Right hindlimb (tissue), 1 donor: ENCODE measurements at regions not wholly inside any gene's neighbourhood (a gene's known extent, or its start where the extent isn't known, plus 50 kb on each side); places are given as distances from the start of the nearest gene placed in this dataset.
A peak's percentile ranks its signal among the peaks of the same experiment; 100 is the strongest.

Experiments
- DNase-seq: peaks from one replicate; pipeline ENCODE4 v3.0.0-alpha.2; 2018

GRCh38 chr3:139778682-139779233, 101.0 kb upstream of the NMNAT3 start:
- no peak for DNase-seq

GRCh38 chr3:139774560-139775302, 97.0 kb upstream of the NMNAT3 start:
- peak; percentile 66 for DNase-seq

DNA sequence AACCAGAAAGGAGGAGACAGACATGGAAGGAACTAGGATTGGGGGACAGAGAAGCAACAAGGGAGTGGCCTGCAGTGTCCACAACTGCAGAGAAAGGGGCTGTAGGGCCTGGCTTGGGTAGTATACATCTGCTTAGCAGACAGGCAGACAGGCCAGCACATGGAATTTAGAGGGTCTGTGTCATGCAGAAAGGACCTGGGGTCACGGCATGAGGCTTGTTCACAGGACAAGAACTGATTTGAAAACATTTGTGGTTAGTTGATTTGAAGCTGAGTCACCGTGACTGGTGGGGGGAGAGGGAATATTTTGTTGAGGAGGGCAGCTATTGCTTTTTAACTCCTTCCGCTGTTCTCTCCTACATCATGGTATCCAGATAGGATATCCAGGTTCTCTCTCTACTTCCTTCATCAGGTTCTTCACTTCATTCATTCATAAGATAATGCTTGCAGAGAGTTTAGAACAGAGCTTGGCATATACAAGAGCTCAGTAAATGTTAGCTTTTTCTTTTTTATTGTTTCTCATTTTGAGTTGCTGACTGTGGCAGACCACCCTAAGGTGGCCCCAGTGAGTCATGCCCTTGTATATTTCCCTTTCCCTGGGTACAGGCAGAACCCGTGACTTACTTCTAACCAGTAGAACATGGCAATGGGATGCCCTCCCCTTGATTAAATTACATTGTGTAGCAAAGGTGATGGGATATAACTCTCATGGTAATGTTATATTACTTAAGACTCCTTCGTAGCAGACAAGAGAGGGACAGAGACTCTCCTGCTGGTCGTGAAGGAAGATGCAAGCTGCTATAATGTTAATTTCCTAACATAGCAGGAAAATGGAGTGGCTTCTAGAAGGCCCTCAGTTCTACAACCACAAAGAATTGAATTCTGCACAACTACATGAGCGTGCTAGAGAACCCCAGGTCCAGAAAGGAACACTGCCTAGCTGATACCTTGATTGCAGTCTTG, 95.0 kb upstream of the NMNAT3 start:
- DNase-seq = no peak

- DNase-seq = no peak
Observed at GRCh38 chr3:139771331-139771730, 93.6 kb upstream of the NMNAT3 start.

GRCh38 chr3:139770577-139770976, 92.8 kb upstream of the NMNAT3 start:
- DNase-seq = no peak

DNA sequence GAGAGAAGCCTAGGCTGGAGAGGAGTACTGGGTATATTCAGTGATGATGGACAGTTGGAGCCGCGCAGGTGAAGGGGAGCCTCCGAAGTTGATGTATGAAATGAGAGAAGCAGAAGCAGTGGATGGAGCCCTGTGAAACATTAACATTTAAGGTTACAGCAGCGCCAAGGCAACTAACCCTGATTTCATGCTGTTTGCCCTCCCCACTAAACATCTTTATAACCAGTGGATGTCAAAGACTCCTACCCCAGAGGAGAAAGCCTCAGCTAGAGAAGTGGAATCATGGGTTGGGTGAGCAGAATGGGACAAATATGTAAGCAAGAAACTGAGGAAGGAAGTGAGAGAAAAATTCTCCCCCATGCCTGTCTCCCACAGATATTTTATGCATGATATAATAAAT, 92.0 kb upstream of the NMNAT3 start:
- no peak for DNase-seq

DNA sequence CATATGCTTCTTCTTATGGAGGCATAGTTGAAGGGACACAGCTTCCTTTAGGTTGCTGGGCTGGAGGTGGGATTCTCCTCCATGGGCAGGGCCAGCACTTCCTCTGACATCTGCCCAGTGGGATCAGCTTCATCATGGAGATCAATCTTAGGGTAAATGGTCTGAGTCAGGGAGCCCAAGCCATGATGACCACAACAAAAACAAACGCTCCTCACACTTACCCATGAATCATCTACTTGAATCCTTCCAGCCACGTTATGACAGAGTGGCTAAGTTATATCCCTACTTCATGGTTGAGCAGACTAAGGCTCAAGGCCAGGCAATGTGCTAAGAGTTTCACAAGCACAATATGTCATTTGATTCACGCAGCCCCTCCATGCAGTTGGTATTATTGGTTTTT, 87.2 kb upstream of the NMNAT3 start:
- no peak for DNase-seq

DNA sequence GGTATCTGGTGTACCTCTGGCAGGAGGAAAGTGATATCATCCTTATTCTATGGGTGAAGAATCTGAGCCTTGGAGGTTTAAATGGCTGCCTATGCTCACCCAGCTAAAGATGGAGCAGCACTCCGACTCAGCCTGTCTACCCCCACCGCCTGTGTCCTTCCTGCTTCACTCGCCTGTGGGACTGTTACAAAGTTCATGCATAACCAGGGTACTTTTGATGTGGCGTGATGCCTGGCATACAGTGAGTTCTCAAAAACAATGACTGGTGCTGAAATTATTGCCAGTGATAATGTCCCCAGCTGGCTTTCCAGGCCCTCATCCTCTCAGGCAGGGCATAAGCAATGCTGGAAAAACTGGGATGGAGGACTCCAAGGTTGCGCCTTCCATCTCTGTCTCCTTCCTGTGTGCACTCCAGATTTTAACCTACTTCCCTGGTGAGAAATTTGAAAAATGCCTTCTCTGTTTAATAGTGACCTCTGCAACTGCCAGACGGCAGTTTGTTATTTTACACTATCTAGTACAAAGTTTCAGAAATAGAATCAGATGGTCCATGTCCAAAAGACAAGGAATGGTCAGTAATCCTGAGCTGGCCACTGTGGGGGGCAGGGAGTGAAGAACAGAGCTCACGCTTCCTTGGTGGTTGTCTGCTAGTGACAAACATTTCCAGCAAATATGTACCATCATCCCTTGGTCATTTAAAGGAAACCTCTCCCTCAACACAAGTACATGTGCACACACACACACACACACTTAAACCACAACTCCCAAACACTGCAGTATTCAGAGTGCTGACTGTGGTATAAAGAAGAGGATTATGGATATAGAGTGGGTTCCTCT, 86.5 kb upstream of the NMNAT3 start:
- no peak for DNase-seq

DNA sequence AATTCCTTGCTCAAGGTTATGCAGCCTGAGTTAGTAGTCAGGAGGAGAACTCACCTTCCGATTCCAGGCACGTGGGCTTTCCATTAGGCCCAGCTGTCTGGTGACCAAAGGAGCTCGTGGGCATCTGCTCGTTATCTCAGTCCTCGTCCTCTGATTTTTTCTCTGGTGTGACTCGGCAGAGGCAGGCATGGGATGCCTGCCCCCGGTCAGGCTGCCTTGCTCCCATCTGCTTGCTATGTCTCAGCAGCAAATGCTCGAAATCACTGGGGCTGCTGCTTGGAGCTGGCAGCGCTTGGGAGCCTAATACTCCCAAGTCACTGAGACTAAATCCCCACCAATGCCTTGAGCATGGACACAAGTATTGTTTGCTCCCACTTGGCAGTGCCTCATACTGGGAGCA, 84.5 kb upstream of the NMNAT3 start:
- DNase-seq = no peak

GRCh38 chr3:139759470-139759869, 81.7 kb upstream of the NMNAT3 start:
- no peak for DNase-seq

DNA sequence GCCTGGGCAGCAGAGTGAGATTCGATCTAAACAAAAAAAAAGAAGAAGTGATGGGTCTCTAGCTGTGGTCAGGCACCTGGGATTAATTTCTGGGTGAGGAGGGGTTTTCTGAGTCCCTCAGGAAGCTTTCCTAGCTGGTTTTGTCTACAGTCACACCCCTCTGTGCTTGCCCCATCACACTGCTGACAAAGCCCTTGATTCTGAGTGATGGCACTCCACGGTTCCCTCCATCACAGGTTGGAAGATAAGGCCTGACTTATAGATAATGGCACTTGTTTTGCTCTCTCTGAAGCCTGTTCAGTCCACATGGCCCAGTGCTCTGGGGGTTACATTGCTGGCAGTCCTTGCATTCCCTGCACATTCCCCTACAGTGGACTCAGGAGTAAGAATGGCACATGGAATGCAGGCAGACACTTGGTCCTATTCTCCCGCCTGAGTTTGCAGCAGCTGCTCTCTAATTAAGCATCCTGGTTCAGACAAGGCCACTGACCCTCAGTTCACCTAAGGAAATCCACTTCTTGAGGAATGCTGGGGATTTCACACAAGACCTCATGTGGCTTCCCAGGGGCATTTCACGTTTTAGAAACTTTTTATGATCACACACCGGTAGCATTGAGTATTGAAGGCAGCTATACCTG, 81.0 kb upstream of the NMNAT3 start:
- DNase-seq = peak; percentile 35

DNA sequence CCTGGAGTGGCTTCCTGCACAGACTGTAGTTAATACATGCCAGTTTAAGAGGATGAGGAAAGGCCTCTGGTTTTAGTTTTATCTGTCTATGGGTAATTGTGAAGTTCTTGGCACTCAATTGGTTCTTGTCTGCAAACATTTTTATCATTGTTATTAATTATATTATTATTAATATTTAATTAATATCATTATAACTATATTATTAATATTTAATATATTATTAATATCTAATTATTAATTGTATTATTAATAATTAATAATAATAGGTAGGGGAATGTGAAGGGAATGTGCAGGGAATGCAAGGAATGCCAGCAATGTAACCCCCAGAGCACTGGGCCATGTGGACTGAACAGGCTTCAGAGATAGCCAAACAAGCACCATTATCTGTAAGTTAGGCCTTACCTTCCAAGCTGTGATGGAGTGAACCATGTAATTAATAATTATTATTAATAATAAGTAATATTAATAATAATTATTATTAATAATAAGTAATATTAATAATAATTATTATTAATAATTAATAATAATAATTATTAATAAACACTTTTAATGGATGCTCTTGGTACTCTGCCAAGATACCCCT, 79.8 kb upstream of the NMNAT3 start:
- no peak for DNase-seq

- no peak for DNase-seq
Observed at GRCh38 chr3:139756529-139757103, 78.8 kb upstream of the NMNAT3 start.

DNA sequence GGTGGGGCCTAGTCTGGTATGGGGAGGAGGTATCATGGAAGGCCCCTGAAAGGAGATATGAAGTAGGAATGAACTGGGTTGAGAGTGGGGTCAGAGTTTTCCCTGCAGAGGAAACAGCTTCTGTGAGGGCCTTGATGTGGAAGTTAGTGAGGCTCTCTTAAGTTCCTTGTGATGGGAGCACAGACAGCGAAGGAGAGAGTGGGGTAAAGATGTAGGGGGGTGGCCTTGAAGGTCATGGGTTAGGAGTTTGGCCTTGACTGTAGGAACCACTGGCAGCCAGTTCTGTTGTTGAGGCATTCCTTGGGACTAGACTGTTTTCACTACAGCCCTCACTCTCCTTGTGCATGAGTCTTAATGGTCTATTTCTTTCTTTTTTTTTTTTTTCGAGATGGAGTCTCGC, 77.8 kb upstream of the NMNAT3 start:
- DNase-seq = no peak

GRCh38 chr3:139751789-139752188, 74.0 kb upstream of the NMNAT3 start:
- DNase-seq = no peak

GRCh38 chr3:139746481-139746880, 68.7 kb upstream of the NMNAT3 start:
- no peak for DNase-seq

GRCh38 chr3:139745831-139746230, 68.1 kb upstream of the NMNAT3 start:
- no peak for DNase-seq

DNA sequence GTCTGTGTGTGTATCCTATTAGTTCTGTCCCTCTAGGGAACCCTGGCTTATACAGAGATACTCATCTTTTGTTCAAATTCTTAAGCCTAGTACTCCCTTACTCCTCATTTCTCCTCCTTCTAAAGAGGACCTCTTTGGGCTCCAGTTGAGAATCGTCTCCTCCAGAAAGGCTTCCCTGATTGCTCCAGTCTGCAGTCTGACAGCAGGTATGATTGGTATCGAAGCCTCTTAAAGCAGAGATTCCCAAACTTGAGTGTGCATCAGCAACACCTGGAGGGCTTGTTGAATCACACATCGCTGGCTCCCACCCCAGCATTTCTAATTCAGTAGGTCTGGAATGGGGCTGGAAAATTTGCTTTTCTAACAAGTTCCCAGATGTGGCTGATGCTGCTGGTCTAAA, 60.9 kb upstream of the NMNAT3 start:
- no peak for DNase-seq

DNA sequence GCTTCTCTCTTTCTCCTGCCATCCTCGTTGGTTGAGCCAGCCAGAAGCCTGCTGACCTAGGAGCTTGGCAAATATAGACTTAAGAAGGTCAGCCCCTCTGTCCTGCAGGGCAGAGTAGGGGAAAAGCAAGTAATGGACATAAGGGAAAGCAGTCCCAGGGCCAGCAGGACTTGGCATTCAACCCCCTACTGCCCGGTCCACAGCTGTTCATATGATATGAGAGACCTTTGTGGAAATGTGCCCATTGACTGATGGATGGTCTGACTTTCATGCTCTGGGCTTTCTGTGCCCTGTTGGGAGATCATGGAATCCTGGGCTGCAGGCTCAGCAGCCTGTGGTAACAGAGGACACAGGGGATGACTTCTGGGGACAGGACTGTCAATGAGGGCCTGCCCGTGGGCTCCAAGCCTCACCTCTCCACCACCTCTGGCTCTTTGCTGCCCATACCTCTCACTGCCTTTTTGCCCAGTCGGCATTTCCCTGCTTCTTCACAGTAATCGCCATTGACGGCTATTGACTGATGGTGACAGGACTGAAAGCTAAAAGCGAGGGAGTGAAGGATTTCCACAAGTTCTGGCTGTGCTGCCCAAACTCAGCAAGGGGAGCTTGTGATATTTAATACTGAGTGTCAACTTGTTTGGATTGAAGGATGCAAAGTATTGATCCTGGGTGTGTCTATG, 60.0 kb upstream of the NMNAT3 start:
- DNase-seq = no peak

- DNase-seq = no peak
Observed at GRCh38 chr3:139735191-139735590, 57.4 kb upstream of the NMNAT3 start.

- no peak for DNase-seq
Observed at GRCh38 chr3:139732729-139733128, 55.0 kb upstream of the NMNAT3 start.
